ENCODE measurements at regions not wholly inside any gene's neighbourhood (a gene's known extent, or its start where the extent isn't known, plus 50 kb on each side); places are given as distances from the start of the nearest gene placed in this dataset.

DNA sequence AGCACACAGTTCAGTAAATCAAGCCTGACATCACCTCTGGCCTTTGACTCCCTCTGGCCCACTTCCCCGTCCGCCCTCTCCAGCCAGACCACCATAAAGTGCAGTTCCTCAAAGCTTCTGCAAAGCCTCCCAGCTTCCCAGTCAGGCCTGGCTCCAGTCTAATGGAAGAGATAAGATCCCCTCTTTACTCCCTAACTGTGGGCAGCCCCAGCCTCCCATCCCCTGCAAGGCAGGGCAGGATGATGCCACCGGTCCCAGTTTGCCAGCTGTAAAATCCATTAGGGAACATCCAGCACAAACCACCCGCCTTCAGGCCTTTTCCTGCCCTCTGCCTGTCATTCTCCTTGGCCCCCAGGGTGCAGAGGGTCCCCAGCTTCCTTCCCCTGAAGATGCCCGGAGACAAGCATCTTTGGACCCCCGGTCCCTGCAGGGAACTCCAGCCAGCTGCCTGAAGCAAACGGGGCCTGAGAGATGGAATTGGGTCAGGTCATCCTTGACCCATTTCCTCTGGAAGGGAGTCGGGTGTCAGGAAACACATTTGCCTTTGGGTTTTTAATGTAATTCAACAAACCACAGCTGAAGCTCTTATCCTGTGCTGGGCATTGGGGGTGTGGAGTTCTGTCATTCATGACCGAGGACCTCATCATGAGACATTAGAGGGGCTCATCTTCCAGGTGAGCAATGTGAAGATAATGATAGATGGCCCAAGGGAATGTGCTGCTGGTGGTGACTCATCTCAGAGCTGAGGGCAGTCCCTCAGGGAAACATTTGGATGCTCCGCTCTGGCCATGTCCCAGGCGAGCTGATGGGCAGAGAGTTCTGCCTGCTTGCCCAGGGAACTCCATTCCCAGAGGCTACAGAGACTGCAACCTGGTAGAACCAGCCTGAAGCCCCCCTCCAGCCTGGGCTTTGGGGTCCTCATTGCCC lies 93.8 kb upstream of the CLMN start:
- no peak overlapping the region for H3K27ac ChIP-seq
- intact Hi-C loops (cut with DNase I): no loop called here
- DNase-seq: no peak
- H3K4me1 ChIP-seq: no peaks in the 10 kb centered on the region
- H3K9ac ChIP-seq (ENCODE audit: low read depth in 2 of 2, low read length in 2 of 2): no peak overlapping the region
- H3K27me3 ChIP-seq: no peaks in the 10 kb centered on the region
- no peaks in the 10 kb centered on the region for H3K36me3 ChIP-seq
- H3K4me3 ChIP-seq: no peak overlapping the region
- H3K9me3 ChIP-seq: no peaks in the 10 kb centered on the region
- TF ChIP-seq, protein P1, sequence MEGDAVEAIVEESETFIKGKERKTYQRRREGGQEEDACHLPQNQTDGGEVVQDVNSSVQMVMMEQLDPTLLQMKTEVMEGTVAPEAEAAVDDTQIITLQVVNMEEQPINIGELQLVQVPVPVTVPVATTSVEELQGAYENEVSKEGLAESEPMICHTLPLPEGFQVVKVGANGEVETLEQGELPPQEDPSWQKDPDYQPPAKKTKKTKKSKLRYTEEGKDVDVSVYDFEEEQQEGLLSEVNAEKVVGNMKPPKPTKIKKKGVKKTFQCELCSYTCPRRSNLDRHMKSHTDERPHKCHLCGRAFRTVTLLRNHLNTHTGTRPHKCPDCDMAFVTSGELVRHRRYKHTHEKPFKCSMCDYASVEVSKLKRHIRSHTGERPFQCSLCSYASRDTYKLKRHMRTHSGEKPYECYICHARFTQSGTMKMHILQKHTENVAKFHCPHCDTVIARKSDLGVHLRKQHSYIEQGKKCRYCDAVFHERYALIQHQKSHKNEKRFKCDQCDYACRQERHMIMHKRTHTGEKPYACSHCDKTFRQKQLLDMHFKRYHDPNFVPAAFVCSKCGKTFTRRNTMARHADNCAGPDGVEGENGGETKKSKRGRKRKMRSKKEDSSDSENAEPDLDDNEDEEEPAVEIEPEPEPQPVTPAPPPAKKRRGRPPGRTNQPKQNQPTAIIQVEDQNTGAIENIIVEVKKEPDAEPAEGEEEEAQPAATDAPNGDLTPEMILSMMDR (IDR thresholded peaks at IDR 0.05): no peak

DNA sequence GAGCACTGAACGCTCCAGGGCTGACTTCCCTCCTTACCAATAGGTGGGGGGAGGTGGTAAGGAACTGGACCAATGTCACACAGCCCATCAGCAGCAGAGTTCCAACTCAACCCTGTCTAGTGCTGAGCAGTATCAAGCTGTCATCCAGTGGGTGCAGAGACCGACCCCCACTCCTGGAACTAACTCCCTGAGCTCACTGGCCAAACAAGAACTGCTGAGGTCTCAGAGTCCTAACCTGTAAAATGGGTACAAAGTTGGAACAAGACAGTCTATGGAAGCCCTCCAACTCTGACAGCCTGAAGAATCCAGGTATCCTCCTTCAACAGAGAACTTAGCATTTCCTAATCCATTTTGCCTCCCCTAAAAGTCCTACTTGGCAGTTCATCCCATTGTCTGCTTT lies 91.1 kb upstream of the CLMN start:
- Histone ChIP-seq H3K4me1 (no peaks in the 10 kb centered on the region), H3K9me3 (no peaks in the 10 kb centered on the region), H3K27ac (no peak overlapping the region), H3K4me3 (no peak overlapping the region), H3K36me3 (no peaks in the 10 kb centered on the region), H3K9ac (ENCODE audit: low read depth in 2 of 2, low read length in 2 of 2) (no peak overlapping the region), H3K27me3 (no peaks in the 10 kb centered on the region)
- DNase-seq: no peak
- TF ChIP-seq, protein P1 (IDR thresholded peaks at IDR 0.05): no peak
- intact Hi-C loops (cut with DNase I): no loop called here

DNA sequence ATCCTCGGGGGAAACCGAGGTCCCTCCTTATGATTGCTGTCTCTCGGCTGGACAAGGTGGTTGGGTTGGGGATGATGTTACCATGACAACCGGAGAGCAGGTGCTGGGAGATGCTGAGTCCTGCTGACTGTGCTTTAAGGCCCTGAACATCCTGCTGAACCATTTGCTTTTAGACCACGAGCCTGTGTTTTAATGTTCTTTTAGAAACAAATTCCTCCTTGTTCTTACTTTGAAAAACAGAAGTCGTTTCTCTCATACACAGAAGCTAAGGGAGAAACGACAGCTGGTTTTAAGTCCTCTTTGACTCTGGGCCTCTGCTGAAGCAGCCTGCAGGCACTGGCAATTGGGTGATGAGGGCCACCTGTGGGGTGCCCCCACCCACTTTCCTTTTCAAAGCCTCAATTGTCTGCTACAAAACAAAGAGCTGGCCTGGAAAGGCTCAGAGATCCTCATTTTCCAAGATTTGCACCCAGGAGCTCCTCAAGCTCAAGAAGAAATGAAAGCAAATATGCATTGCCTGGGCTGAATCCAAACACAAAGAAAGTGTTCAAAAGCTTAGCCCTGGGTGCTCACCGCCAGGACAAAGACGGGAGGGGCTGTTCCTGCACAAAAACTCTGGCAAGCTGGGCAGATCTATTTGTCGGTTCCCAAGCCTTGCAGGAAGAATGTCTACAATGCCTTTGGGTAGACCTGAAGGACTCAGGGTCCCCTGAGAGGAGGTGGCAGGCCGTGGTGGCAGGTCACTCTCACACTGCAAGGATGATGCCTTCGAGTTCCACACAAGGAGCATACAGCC lies 90.0 kb upstream of the CLMN start:
- no peaks in the 10 kb centered on the region for H3K4me1 ChIP-seq
- no peak overlapping the region for H3K4me3 ChIP-seq
- no peak overlapping the region for H3K9ac ChIP-seq (ENCODE audit: low read depth in 2 of 2, low read length in 2 of 2)
- no peaks in the 10 kb centered on the region for H3K36me3 ChIP-seq
- TF ChIP-seq, protein P1 (IDR thresholded peaks at IDR 0.05): no peak
- no peaks in the 10 kb centered on the region for H3K9me3 ChIP-seq
- no peaks in the 10 kb centered on the region for H3K27me3 ChIP-seq
- no peak for DNase-seq
- no peak overlapping the region for H3K27ac ChIP-seq
- intact Hi-C loops (cut with DNase I): no loop called here

DNA sequence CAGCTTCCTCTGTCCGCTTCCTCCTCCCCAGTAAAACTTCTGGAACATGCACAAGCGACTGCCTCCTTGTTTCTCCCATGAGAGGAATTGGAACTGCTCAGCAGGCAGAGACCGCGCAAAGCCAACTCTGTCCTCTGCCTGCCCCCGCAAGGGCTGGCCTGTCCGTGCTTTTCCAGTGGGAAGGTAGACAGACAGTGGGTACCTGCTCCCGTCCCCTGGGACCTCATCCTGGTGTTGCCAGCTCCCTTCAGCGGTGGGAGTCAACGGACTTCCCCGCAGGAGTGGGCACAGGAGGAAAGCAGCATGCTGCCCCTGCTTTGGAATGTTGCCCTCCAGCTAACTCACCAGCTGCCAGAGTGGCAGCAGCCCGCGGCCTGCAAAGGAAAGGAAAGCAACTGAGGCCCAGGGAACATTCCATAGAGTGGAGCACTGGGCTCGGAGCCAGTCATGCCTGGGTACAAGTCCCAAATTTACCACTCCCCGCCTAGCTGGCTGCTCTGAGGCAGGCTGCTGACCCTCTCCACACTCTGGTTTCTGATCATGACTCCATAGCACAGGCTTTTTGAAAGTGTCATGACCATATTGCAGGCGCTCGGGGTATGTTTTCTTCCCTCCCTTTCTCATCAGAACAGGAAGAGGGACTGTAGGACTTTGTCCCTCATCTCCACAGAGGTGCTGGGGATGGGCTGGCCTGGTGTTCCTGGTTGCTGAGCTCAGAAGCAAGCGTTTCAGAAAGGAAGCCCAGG lies 89.2 kb upstream of the CLMN start:
- H3K27me3 ChIP-seq: no peaks in the 10 kb centered on the region
- TF ChIP-seq, protein P1 (IDR thresholded peaks at IDR 0.05): no peak
- H3K9me3 ChIP-seq: no peaks in the 10 kb centered on the region
- no peak overlapping the region for H3K4me3 ChIP-seq
- H3K36me3 ChIP-seq: no peaks in the 10 kb centered on the region
- no peaks in the 10 kb centered on the region for H3K4me1 ChIP-seq
- no peak overlapping the region for H3K27ac ChIP-seq
- DNase-seq: no peak
- intact Hi-C loops (cut with DNase I): no loop called here
- H3K9ac ChIP-seq (ENCODE audit: low read depth in 2 of 2, low read length in 2 of 2): no peak overlapping the region

DNA sequence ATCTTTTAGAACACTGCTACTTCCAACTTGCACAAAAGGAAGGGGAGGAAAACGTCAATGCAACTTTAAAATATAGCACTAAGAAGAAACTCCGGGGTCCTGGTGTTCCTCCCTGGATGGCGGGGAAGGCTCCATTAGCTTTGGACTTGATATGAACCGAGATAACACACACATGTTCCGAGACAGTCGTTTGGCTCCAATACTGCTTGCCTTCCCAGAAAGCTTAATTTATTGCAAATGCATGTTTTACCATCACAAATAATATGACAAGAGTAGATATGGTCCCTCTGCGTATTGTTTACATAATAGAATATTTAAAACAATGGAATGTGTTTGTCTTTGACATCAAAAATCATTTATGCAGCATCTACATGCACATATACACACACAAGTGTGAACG lies 87.6 kb upstream of the CLMN start:
- no peaks in the 10 kb centered on the region for H3K36me3 ChIP-seq
- no peak overlapping the region for H3K9ac ChIP-seq (ENCODE audit: low read depth in 2 of 2, low read length in 2 of 2)
- H3K4me1 ChIP-seq: no peaks in the 10 kb centered on the region
- no peak overlapping the region for H3K4me3 ChIP-seq
- TF ChIP-seq, protein P1 (IDR thresholded peaks at IDR 0.05): no peak
- no peaks in the 10 kb centered on the region for H3K27me3 ChIP-seq
- no peak for DNase-seq
- H3K27ac ChIP-seq: no peak overlapping the region
- H3K9me3 ChIP-seq: no peaks in the 10 kb centered on the region
- intact Hi-C loops (cut with DNase I): no loop called here

Data from colonic mucosa (tissue), 4 donors.